Umbilical cord (tissue), 1 donor: ENCODE measurements at regions not wholly inside any gene's neighbourhood (a gene's known extent, or its start where the extent isn't known, plus 50 kb on each side); places are given as distances from the start of the nearest gene placed in this dataset.
"Not testable (repeated sequence)": the region's sequence is repeated elsewhere in the genome, so short reads cannot be mapped to it uniquely, and the experiment has no call there.

Experiments used
- DNase-seq: peaks from one replicate; pipeline ENCODE4 v3.0.0-alpha.2; 2015; ENCODE audit warnings: low spot score

- DNase-seq: no peak
Measured at GRCh38 chr2:137886083-137886831, 78.0 kb upstream of the HNMT start.

DNA sequence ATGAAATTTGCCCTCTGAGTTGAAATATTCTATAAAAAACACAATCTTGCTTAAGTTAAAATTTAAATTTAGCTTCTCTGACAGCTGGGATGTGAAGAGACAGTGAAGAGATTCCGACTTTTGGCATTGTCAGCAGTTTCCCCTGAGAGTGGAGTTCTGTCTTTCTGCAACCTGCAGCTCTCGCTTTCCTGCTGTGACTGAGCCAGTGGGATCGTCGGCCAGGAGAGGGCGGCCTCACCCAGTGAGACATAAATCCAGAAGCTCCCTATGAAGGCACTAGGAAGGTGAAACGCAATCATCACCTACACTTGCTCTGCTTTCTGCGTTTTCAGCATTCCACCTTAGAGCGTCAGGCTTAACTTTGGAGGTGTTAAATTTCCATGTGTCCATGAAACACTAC lies 75.4 kb upstream of the HNMT start:
- DNase-seq: peak; percentile 25

GRCh38 chr2:137892739-137893138 lies 71.5 kb upstream of the HNMT start:
- DNase-seq: no peak

- DNase-seq: no peak
Measured at GRCh38 chr2:137893145-137893544, 71.1 kb upstream of the HNMT start.

DNA sequence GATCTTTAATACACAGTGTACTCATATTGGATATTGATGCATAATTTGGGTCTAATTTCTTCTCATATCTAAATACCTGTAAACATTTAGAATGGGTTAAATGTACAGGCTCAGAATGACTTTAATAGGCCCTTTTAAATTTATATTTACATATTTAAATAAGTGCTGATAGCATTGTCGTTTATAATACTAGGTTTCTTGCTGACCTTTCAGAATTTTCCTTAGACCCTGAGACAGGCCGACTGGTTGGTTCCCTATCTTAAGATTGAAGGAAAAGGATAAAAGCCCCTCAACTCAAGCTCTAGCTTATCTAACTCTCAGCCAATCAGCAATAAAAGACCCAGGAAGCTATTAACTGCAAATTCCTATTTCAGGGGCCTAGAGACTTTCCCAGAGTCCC lies 67.8 kb upstream of the HNMT start:
- no peak for DNase-seq

- DNase-seq: no peak
Measured at GRCh38 chr2:137897082-137897481, 67.2 kb upstream of the HNMT start.

GRCh38 chr2:137900421-137901141 lies 63.7 kb upstream of the HNMT start:
- DNase-seq: no peak

GRCh38 chr2:137910641-137911040 lies 53.6 kb upstream of the HNMT start:
- DNase-seq: peak; percentile 51

DNA sequence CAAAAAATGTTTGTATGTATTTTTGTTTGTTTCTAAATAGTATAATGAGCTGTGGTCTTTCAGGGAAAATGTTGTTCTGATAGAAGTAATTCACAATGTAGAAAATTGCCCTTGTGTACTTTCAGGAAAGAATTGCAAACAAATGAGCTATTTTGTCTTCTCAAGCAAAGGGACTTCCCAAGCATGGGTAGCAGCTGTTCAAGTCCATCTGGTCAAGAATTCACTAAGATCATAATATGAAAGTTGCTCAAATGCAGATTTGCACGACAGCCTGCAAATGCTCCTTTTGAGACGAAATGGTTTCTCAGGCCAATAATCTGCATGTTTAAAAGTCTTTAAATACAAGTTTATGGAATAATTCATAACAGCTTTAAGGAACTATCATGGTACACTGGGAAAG lies 51.9 kb upstream of the HNMT start:
- DNase-seq: no peak

GRCh38 chr2:137913169-137913568 lies 51.1 kb upstream of the HNMT start:
- DNase-seq: no peak

GRCh38 chr2:137913648-137914047 lies 50.6 kb upstream of the HNMT start:
- DNase-seq: not testable (repeated sequence)
